Right hindlimb (tissue), 1 donor: ENCODE measurements at regions not wholly inside any gene's neighbourhood (a gene's known extent, or its start where the extent isn't known, plus 50 kb on each side); places are given as distances from the start of the nearest gene placed in this dataset.
A peak's percentile ranks its signal among the peaks of the same experiment; 100 is the strongest.

ENCODE experiments used
- DNase-seq: peaks from one replicate; pipeline ENCODE4 v3.0.0-alpha.2; 2018

- DNase-seq, result no peak
Observed at GRCh38 chr20:7428946-7429345, 511.3 kb downstream of the HAO1 start.

DNA sequence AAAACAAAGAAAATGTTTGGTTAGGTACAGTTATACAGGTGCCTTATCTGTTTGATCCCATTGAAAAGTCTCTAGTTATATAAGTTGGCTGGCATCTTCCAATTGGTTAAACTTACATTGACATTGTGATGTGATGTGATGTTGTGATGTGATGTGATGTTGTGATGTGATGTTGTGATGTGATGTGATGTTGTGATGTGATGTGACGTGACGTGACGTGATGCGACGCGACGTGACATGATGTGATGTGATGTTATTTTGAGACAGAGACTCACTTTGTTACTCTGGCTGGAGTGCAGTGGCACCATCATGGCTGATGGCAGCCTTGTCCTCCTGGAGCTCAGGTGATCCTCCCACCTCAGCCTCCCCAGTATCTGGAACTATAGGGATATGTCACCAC is 507.6 kb downstream of the HAO1 start:
- DNase-seq, result no peak

DNA sequence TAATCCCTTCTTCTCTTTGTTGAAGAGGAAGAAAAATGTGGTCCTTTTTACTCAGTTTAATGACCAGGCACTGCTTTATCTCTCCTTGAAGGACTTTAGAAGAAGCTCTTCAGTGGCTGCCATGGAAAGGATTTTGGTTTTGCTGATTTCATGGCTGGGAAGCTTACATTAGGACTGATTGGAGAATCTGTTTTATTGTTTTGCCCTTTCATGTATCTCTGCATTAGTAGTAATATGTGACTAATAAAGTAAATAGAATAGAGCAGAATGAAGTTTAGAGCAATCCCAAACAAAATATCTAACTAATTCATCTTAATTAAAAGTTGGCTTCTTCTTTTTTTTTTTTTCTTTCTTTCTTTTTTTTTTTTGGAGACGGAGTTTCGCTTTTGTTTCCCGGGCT is 502.9 kb downstream of the HAO1 start:
- DNase-seq, result no peak

GRCh38 chr20:7449269-7449668 is 491.0 kb downstream of the HAO1 start:
- no peak for DNase-seq

DNA sequence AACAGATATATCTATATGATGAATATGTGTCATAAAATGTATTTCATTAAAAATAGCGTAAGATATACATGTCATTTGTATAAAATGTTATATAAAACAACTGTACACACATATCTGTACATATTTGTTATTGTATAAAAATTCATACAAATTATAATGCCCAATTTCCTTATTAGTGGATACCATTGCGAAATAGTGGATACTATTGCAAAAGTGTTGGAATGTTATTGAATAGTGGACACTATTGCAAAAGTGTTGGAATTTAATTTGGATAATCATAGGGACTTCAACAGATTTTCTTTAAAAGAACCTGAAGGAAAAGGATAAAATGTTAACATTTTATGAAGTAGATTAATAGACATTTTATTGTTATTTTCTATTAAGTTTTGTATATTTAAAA is 487.4 kb downstream of the HAO1 start:
- no peak for DNase-seq

DNA sequence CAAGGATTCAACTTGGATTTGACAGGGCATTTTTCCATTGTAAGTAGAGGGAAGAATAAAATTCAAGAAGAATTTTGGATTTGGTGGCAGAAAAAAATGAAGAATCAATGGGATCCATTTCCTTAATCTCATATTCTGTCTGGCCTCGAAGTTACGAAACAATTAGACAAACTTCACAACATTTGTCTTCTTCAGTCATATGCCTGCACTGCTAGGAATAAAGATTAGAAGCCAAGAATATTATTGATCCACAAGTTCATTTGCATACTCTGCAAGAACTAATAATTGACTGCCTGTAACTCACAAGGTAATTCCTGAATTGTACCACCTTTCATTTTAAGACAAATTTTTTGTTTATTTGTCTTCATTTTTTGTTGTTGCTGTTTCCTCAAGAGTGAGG is 486.2 kb downstream of the HAO1 start:
- no peak for DNase-seq

GRCh38 chr20:7458459-7458858 is 481.8 kb downstream of the HAO1 start:
- DNase-seq, result no peak

DNA sequence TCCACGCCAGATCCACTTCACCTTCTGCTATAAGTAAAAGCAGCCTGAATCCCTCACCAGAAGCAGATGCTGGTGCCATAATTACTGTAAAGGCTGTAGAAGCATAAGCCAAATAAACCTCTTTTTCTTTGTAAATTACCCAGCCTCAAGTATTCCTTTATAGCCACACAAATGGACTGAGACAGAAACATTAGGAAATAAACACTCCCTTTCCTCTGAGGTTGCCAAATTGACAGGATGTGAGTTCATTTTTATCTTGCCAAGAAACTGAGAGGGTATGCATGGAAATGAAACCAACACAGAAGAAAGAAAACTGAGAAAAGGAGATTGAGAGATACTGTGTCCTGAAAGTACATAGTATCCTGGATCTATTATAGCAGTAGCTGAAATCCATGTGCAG is 481.2 kb downstream of the HAO1 start:
- DNase-seq, result no peak

DNA sequence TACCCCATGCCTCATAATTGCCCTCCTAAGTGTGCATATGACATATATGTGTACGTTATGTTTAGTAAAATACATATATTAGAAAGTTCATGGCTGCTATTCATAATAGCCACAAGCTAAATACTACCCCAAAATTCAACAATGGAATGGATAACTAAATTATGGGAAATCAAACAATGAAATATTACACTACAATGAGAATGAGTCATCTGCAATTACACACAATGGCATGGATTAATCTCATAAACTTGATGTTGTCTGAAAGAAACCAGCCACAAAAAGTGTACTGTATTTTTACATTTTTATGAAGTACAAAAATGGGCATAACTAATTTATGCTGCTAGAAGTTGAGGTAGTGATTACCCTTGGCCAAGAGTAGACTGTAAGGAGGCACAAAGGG is 477.0 kb downstream of the HAO1 start:
- no peak for DNase-seq

DNA sequence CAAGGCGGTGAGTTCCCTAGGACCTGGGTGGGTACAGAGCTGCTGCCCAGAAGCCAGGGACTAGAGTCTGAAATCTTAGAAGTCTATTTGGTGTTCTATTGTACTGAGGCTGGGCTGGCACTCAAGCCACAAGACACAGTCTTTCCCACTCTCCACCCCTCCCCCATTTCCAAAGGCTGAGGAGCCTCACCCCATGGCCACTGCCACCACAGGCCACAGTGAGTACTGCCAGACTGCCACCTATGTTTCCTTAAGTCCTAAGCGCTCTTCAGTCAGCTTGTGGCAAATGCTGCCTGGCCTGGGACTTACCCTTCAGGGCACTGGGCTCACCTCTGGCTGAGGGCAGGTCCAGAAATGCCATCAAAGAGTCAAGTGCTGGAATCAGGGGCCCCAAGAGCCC is 469.3 kb downstream of the HAO1 start:
- DNase-seq, result no peak

DNA sequence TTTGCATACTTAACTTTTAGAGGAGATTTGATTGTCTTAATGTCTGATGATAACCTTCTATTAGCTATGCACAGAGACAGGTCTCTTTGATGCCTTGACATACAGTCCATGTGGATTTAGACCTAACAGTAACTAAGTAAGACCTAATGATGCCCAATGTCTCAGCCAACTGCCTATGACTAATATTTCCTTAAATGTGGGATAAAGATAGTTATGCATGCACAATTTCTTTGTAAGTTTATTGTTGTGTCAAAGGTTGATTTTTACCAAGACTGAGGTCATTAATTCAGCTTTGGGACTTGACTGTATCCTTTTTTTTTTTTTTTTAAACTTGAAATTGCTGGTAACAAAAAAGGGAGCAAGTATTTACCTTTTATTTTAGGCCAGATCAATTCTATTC is 450.0 kb downstream of the HAO1 start:
- no peak for DNase-seq

- DNase-seq, result no peak
Observed at GRCh38 chr20:7492257-7492656, 448.0 kb downstream of the HAO1 start.

- no peak for DNase-seq
Observed at GRCh38 chr20:7493311-7493710, 446.9 kb downstream of the HAO1 start.

DNA sequence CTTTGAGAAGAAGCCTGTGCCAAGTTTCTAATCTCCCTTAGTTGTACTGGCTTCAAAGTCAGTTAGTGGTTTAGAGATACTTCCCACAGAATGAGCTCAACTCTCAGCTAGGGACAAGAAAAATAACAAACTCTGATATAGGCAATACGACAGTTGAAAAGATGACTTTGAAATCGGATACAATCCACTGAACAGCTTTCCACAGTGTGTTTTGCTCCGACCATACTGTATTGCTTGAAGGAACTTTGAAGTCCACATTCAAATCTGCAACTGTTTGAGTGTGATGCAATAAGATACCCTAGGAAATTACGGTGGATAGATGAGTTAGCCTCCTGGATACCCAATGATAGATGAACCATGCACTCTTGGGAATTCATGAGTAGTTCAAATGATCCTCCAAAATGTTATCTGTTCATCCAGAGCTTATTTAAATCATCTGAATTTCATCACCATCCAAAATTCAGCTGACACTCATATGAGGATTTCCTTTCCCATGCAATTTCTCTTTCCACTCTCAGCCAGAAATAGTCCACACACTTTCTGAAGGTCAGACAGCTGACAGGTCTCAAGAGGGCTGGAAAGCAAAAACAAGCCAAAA is 443.8 kb downstream of the HAO1 start:
- DNase-seq, result no peak

GRCh38 chr20:7497985-7498384 is 442.3 kb downstream of the HAO1 start:
- no peak for DNase-seq

- no peak for DNase-seq
Observed at GRCh38 chr20:7499201-7499600, 441.1 kb downstream of the HAO1 start.

GRCh38 chr20:7500231-7500663 is 440.0 kb downstream of the HAO1 start:
- DNase-seq, result no peak

- no peak for DNase-seq
Observed at GRCh38 chr20:7503501-7503900, 436.8 kb downstream of the HAO1 start.

GRCh38 chr20:7505152-7505834 is 435.0 kb downstream of the HAO1 start:
- DNase-seq, result no peak

DNA sequence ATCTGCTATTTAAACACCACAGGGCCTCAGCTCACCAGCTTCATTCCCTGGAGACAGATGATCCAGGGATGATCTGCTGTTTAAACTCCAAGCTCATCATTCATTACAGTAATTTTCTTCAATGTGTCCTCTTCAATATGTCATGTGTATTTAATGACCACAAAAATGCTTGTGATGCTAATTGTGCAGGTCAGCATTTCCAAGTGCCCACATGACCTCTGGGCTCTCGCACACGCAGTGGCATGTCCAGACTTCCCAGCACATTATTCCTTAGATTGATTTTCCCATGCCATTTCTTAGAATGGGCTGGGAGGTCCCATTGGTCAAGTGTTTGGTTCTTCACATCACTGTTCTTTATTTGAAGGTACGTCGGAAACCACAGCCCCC is 434.4 kb downstream of the HAO1 start:
- no peak for DNase-seq

GRCh38 chr20:7516621-7517111 is 423.6 kb downstream of the HAO1 start:
- DNase-seq, result peak; percentile 67

DNA sequence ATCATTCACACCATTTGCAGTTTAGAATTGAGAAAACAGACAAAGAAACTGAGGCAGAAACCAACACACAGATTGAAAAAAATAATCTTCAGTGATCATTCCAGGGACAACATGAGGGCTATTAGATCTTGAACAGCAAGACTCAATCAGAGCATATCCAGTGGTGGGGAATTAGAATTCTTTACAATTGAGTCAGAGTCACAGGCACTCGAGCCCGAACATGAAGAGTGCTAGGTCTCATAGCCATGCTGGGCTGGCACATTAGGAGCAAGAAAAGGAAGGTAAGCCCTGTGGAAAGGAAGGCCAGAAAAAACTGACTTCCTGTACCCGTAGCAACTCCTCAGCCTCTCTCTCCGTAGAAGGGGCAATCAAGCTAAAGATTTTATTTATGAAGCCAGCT is 419.9 kb downstream of the HAO1 start:
- no peak for DNase-seq

DNA sequence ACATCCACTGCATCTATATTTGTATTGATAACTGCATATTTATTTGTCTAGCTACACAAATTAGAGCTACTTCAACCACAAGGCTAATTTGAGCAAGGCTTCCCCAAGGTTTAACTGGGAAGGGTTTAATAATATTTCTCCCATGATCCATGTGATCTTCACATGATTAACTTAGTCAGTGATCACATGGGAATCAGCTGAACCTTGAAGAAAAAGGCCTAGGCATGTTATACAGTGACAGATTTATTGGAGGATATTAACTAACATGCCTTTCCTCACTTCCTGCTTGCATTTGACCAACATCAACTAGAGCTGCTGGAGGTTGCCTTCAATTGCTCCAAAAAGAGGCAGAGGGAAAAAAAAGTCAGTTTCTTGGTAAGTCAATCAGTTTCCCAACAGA is 417.0 kb downstream of the HAO1 start:
- DNase-seq, result no peak

DNA sequence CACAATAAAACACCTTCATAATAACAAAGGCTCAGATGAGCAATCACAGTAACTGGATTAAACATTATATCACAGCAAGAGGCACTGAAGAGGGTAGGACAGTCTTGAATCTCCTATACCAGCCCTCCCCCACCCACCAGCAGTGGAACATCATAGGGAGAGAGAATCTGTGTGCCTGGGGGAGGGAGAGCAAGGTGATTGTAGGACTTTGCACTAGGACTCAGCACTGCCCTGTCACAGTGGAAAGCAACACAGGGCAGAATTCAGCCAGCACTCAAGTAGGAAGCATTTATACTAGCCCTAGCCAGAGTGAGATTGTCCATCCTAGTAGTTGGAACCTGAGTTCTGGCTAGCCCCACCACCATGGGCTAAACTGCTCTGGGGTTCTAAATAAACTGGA is 400.2 kb downstream of the HAO1 start:
- DNase-seq, result no peak

- DNase-seq, result no peak
Observed at GRCh38 chr20:7540923-7541322, 399.3 kb downstream of the HAO1 start.
